HT1080 (cell line): ENCODE measurements at regions not wholly inside any gene's neighbourhood (a gene's known extent, or its start where the extent isn't known, plus 50 kb on each side); places are given as distances from the start of the nearest gene placed in this dataset.
A peak's percentile ranks its signal among the peaks of the same experiment; 100 is the strongest.

Source experiments
- DNase-seq: peaks from one replicate; pipeline ENCODE4 v3.0.0-alpha.2; 2015; ENCODE audit warnings: low read depth

DNA sequence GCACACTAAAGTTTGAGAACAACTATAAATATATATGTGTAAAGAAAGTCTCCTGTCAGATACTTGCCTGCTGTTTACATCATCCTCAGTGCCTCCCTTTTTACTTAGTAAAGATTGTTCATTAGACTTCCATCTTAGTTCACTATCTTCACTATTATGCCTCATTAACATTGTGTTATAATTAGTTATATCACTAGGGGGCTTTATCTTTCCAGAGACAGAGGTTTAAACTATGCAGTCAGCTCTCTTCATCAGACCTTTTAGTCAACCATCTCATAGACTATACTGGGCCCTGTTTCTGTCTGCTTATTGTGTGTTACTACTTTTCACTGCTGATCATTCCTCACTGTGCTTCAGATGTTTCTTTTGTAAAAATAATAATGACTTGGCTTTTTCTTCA lies 630.8 kb upstream of the KIF2B start:
- no peak for DNase-seq

DNA sequence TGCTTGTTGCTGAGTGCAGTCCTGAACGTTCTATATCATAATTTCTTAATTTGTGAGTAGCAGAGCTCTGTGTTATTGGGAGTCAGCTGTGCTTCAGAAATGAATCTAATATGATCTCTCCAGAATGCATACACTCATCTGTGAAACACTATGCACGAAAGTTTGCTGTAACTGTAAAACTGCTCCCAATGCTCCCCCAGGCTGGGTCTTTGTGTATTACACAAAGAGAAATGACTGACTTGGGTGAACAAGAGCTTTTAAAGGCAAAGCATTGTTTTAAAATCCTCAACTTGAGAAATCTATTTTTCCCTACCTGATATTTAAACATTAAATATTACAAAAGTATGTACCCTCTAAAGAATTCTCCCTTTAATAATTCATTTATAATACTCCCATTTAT lies 636.7 kb upstream of the KIF2B start:
- DNase-seq, result no peak

DNA sequence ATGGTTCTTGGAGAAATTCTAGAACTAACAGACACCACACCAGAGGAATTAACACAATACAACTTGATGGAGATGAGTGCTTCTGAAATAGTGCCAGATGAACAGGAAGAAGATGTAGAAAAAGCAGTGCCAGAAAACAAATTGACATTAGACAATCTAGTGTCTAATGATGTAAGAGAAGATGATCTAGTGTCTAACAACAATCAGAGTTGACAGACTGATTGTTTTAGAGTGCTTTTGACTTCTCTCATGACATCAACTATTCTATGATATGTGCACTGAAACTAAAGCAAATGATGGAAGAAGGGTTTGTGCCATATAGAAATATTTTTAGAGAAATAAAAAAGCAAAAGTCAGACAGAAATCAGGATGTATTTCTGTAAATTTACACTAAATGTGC lies 646.1 kb upstream of the KIF2B start:
- no peak for DNase-seq

DNA sequence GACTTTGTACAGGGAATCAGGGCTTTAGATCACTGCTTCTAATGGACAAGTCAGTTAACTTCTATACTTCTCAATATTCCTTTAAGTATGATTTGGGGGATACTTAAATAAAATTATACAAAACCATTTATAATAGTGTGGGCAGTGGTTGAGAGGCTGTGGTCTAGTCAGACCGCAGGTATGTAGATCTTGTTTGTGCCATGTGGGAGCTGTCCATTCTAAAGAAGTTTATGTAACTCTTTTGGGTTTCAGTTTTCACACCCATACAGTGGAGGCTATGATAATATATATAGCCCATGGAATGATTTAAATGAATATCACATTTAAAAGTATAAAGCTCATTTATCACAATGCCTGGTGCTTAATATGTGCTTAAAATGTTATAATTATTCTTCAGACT lies 654.3 kb upstream of the KIF2B start:
- no peak for DNase-seq

DNA sequence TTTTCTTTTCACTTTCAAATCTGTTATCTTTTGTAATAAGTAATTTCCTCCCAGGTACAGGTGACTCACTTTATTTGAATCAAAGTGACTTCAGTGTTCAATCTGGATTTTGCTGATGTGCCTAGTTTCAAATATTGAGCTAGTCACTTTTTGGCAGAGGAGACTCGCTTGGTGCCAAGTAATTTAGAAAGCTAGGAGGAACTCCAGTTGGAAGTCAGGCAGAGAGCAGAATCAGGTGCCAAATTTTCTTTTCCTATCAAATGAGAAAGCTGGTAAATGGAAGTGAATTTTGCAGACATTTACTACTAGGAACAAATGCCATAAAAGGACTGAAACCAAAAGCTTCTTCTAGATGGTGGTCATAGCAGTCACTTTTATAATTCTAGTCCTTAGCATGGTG lies 656.0 kb upstream of the KIF2B start:
- no peak for DNase-seq

DNA sequence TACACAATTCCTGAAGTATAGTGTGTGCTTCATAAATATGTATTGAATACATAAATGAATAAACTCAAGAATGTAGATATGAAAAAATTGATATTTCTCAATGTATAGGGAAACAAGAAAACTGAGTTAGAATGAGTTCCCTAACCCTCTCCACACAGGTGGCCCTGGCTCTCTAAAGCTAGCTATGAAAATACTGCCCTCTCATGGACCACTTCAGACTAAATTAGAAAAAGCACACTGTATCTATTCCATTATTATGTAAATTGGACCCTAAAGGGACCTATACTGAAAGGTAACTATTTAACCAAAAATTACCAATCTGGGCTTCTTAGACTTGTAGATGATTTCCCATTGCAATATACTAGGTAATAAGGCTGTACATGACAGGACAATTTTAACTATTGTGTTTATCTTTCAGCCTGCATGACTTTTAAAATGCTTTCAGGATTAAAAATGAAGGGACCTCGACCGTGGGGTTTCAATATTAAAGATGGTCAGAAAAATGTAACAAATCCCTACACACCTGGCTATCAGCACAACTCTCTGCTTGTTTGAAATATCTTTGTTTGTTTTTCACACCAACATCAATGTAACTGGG lies 672.5 kb upstream of the KIF2B start:
- DNase-seq, result no peak

DNA sequence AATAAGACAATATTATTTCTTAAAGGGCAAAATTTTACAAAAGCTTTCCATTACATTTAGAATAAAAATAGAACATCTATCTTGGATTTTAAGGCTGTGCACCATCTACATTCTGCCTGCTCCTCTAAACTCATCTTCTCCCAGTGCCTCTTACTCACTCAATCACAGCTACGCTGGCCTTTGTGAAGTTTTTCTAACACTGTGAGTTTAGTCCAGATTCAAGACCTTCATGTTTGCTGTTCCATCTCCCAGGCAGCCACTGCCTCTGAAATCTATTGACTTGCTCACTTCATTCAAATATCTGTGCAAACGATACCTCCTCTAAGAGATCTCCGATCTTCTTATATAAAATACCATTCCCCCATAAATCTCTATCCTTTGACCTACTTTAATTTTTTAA lies 673.4 kb upstream of the KIF2B start:
- no peak for DNase-seq

DNA sequence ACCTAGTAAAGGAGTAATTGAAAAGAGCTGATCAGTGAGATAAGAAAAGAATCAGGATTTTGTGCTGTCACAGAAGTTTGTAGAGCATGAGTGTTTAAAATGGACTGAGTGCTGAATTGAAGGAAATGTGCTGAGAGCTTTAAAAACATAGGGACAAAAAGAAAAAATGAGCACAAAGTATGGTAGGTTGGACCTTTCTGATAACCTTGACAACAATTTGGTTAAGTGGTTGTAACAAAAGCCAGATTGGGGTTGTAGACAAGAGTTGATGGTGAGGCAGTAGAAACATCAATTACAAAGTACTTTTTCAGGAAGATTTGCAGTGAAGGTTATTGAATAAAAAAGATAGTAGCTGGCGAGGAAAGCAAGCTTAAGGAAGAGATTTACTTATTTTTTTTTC lies 674.7 kb upstream of the KIF2B start:
- no peak for DNase-seq

DNA sequence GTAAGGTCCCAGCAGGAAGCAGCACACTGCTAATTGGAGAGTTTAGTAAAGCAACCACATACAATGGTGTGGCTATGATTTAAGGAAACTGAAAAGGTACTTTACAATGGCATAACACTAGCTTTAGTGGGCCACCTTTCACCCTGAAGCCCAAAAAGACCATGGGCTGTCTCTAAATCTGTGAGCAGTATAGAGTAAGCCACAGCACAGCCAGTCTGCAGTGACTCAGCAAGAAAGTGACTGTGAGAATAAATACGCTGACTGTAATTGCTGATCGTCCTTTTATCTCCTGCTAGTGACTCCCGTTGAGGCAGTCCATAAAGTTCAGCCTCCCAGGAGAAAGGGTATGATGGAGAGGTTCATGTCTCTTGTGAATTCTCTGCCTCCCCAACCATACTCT lies 679.8 kb upstream of the KIF2B start:
- DNase-seq, result peak; percentile 56

DNA sequence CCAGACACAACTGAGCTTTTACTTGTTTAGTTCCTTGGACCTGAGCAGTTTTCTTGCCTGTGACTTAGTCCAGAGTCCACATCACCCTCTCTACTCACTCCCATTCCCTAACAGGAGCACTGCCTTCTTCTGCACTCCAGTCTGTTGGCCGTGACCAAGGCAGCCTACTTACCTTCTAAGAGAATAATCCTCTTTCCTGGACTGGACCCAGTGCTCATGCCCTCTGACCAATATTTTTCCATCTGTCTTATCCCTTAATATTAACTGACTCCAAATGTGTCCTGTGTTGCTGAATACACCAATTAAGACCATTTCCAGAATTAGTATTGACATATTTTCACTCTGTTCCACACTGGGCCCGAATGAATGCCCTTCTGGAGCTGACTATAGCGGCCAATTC lies 681.0 kb upstream of the KIF2B start:
- DNase-seq, result no peak

DNA sequence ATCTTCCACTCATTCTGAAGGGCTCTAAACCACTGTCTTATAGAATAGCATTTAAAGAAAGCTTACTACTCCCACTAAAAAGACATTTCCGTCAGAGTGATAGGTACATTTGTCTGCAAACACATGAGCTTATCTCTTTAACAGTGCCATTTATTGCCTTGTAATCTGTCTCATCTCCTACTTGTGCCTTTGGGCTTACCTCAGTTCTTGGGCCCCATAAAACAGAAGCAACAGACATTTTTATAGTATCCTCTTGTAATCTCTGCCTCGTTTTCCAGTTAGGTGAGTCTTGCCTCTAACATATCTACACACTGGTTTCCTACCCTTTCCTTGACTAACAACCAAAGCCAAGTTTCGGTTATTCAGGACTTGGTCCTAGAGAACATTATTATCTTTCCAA lies 681.4 kb upstream of the KIF2B start:
- DNase-seq, result no peak

DNA sequence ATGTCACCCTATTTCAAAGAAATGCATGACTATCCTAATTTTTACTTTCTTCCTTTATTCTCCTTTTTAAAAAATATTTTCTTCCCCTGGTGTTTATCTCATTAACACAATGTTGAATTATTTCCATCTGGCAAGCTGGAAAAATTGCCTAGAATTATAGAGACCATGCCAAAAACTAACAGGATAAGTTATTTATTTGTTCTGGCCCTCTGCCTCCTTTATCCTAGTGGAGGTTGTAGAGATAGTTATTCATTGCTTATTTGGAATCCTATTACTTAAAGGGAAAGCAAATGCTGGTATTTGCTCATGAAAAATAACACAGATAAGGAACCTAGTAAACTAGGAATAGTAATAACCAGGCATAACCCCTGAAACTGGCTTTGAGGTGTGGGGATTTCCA lies 684.9 kb upstream of the KIF2B start:
- no peak for DNase-seq

DNA sequence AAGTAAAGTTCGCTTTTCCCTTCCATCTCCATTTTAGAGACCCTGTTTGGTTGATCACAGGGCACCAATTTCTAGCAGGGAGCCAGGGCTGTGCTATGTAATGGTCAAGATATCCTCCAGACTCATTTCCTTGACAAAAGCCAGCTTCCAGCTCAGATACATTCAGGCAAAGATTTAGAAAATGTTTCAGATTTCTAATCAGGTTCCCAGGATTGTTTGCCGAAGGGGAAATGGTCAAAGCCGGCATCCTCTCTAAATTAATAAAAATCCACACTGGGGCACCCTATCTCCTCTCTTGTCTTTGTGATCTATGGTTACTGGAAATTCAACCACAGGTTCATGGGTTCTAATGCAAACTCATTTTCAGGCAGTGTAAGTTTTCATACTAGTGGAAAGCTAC lies 686.8 kb upstream of the KIF2B start:
- no peak for DNase-seq

DNA sequence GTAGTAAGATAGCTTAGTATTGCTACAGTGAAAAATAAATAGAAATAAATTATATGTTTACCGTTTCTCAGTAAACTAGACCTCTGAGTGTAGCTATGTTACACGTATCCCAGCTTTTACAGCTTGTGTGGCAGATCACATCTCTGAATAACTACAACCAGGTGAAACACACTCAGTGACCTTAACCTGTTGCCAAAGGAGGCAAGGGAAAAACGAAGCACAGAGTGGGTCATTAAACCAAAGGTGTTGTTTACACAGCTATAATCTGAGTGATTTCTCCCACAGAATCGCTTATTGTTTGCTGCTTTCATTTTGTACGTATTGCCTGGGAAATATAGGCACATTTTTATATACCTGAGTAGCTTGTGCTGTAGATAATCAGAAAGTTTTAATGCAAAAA lies 688.2 kb upstream of the KIF2B start:
- DNase-seq, result no peak

DNA sequence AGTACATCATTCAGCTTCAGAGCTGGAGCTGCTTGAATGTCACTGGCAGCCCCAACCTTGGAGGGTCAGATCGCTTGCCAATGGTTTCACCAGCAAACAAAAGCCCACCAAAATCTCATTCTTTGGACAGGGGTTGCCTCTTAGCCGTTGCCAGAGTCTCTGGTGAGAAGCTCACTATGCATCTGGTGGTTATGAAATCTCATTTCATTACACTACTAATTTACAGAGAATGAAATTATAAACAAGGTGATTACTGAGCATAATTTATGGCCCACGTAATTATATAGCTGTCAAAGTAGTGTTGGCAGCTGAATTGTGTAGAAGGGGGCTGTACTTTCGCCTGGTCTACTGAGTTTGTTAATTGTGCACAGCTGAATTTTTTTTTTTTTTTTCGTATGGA lies 688.9 kb upstream of the KIF2B start:
- DNase-seq, result no peak

DNA sequence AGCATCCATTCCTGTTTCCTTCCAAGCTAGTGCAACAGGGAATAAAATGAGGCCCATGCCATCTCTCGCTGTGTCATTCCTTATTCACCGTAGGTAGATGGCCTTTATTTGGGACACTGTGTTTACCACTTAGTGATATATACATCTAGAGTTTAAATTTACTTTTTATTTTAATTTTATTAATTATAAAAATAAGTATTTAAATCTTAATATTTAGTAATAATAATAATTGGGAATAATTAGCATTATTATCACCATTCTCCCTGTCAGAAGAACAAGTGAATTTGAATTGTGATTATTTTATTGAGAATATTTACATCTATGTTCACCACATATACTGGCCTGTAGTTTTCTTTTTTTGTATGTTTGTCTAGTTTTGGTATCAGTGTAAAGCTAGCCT lies 692.9 kb upstream of the KIF2B start:
- no peak for DNase-seq

DNA sequence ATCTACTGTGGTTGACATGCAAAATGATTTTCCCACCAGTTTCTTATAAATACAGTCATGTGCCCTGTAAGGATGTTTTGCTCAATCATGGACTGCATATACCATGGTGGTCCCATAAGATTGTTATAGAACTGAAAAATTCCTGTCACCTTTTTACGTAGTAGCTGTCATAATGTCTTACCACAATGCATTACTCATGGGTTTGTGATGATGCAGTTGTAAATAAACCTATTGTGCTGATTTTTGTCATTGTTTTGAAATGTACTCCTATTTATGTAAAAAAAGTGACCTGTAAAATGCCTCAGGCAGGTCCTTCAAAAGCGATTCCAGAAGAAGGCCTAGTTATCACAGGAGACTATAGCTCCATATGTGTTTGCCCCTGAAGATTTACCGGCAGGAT lies 695.4 kb upstream of the KIF2B start:
- no peak for DNase-seq

DNA sequence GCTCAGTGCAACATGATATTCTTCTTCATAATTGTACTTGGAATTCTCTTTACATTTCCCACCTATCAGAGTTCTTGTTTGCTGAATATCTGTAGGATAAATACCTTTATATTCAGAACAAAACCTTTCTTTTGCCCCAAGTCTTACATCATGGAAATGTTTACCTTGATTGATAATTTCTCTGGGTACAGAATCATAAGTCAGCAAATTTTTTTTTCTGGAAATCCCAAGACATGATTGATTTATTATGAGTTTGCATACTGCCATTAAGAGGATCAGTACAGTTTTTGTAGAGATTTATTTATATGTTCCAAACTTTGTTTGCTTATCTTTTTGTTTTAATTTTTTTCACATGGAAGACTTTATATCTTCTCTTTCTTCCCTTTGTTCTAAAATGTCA lies 699.8 kb upstream of the KIF2B start:
- no peak for DNase-seq

DNA sequence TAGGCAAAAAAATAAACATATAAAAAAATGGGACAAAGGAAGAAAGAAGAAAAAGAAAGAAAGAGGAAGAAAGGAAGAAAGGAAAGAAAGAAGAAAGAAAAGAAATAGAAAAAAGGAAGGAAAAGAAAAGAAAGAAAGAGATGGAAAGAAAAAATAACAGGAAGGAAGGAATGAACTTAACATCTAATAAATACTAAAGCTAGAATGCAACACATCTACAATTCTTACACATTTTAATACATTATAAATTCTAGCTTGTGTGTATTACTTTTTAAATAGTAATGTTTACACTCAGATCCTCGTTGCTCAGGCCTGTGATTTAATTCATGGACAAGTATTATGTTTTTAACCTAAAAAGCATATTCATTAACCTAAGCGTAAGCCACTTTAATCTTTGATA lies 703.0 kb upstream of the KIF2B start:
- DNase-seq, result no peak

DNA sequence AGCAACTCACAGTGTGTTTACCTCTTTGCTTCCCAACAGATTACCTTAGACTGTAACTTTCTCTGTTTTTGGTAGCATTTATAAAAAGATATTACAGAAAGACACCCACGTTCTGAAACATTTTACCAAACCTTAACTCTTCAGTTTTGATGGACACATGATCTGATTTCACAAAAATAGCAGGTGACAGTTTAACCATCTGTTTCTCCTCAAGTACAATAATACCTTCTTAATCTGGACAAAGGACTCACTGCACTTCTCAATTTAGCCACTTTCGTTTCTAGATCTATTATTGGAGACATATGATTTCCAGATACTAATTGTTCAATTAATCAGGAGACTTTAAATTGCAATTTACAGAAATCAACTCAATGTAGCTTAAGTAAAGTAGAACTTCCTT lies 703.8 kb upstream of the KIF2B start:
- no peak for DNase-seq

DNA sequence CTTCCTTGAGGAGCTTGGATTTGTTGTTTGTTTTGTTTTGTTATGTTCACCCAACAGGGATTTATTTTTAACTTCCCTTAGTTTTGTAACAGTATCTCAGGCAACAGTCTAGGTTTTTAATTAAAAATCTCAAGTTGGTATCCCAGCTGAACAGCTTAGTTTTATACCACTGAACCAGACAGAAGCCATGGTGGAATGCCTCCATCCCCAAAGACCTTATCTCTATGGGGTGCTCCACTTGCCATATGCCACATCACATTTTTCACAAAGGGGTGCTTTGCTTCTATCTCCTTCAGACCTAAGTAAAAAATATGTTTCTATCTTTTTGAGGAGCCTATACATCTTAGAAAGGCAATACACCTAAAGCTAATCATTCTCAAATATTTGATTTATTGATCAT lies 715.8 kb upstream of the KIF2B start:
- DNase-seq, result no peak

DNA sequence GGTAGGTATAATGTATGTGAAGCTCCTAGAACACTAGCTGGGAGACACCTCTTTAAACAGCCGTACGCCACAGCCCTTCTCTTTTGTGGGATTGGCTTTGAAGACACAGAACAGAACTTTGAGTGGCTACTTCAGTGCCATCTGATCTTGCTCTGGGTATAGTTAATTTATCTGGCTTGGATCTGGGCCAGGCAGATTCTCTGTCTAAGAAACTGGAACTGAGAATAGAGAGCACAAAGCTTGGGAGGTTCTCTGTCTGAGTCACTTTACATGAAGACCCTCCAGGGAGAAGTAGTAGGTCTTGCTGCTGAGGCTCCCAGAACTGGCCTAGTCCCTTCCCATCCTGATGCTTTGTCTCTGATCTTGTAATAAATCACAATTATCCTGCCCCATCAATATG lies 721.0 kb upstream of the KIF2B start:
- no peak for DNase-seq

DNA sequence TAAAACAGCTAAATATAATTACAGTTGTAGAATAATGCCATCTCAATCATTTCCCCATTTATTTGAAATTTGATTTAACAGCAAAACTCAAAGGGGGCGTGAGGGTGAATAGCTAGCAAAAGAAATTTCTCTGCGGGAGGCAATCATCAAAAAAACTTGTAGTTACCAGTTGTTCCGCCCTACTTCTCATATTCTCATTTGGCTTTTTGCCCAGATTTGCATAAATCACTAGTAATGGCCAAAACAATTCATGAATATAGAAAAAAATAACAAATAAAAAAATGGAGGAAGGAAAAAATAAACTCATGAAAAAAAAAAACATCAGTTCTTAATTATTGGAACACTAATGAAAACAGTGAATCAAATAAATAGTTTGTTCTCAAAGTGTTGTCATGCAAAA lies 722.6 kb upstream of the KIF2B start:
- DNase-seq, result no peak

DNA sequence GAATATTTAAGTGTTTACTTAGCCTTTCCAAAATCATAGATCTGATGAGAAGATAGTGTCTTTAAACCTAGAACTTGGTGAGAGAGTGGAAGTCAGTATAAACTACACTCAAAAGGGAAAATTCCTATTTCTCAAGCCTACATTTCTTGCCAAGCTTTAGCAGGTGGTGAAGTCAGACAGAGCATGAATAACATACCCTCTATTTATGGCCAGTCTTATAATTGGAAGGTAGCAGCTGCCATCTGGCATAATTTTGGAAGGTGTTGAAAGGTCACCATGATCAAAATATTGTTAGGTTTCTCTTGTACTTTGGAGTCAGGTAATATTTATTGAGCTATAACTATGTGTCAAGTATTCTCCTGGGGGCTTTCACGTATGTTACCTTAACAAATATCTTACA lies 729.3 kb upstream of the KIF2B start:
- no peak for DNase-seq

DNA sequence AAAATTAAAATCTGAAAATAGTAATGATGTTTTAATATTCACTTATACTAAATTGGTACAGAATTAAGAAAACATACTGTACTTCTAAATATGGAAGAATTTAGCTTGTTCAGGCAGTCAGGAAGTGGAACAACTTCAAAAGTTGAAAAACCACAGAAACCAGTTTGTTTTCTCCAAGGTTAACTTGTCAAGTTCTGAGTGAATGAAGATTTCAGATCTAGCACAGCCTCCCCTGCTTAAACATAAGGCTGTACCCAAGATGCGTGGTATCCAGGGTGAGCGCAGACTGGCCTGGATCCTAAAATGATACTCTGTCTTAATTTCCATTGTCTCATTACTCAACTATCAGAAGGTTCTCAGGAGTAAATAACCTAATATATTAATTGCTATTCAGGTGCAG lies 730.7 kb upstream of the KIF2B start:
- no peak for DNase-seq
